NCI-H69 (cell line): ENCODE measurements at regions not wholly inside any gene's neighbourhood (a gene's known extent, or its start where the extent isn't known, plus 50 kb on each side); places are given as distances from the start of the nearest gene placed in this dataset.
A peak's percentile ranks its signal among the peaks of the same experiment; 100 is the strongest.

Experiments
- DNase-seq: peaks from one replicate; lab custom pipeline; 2025; lab: John Stamatoyannopoulos, UW

DNA sequence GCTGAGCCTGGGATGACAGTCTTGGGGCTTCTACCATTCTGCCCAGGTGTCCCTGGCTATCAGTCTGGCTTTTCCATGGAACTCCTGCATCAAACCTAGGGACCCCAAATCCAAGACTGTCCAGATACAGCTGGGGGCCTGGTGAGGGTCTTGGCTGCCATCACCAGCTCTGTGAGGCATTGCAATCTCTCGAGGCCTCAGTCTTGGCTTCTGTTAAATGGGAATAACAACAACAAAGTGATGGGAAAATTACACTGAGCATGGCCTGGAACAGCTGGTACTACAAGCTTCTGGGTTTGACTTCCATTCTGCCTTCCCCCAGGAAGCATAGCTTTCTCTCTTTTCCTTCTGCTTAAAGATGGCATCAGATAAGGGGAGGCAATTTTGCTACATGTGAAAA, 50.0 kb upstream of the LCTL start:
- no peak for DNase-seq

DNA sequence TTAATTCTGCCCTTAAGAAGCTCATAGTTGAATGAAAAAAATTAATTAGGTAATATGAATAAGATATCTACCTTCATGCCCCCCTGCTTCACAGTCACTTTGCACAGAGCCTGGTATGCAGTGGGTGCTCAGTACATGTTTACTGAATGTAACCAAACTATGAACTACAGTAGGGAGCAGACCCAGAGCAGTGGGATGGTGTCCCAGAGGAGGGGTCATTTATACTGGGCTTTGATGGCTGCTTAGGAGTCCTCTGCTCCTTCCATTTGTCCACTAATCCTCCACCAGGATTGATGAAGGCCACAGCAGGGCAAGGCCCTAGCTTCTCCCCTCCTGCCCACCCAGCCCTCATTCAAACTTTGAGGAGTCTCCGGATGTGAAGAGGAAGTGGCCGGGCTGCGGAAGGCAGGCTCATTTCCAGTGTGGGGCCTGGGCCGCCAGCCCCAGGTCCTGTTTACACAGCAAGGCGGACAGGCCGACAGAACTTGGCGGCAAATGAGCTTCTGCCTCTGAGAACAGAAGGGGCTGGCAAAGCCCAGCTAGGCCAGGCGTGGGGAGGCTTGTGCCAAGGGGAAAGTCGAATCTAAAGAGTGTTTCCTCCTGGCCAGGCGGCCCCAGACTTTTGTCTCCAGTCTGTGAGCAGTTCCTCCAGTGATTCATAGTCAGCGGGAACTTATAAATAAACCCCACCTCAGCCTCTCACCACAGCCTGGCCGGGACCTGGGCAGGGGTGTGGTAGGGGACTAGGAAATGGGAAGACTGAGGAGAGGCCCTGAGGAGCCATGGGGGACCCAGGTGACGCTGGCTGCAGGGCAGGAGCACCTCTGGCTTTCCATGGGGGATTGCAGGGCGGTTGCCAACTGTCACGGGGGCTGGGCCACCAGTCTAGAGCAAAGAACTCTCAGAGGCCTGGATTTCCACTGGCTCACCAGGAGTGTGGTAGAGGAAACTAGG, 51.6 kb upstream of the LCTL start:
- DNase-seq, result peak; percentile 40

DNA sequence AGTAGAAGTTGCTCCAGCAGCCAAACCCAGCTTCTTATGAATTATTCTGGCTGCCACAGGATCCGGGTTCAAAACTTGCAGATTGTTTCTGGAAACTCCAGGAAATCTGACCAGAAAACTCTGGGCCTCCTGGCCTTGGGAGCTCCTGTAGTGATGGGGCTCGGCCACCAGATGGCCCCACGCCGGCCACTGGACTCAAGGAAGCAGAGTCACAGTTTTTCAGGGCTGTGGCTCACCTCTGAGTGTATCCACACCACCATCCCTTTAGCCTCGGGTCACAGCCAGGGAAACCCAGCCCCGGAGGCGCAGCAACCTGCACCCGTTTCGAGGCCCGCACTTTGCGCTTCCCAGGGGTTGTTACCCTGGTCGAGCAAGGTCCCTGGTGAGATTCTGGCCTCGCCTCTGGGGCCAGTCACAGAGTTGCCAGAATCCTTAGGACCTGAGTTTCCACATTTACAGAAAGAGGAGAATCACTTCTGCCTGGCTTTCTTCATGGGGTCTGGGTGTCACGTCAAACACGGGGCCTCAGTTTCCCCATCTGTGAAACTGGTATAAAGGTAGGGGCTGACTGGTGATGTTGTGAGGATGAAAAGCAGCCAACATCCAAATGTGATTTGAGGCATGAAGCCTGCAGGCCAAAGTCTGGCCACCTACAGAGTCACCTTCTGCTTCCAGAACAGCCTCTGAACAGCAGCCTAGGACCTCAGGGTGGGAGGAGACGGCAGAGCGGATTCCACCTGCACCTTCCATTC, 53.5 kb upstream of the LCTL start:
- DNase-seq, result peak; percentile 78

DNA sequence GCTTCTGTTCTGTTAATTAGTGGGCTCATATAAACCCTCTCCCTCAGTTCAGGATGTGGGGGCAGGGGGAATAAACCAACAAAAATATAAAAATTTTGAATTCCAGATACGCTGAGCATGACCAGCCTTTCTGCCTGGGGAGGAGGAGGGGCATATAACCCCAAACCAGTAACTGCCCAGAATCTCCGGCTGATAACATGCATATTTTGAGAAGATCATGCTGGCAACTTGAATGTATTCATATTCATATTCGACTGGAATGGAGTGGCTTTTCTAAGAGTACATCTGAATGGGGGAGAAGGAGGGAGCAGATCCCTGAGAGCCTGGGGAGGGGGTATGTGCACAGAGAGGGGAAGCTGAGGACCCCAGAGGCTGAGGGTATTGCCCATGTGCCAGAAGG, 54.5 kb upstream of the LCTL start:
- DNase-seq, result no peak

DNA sequence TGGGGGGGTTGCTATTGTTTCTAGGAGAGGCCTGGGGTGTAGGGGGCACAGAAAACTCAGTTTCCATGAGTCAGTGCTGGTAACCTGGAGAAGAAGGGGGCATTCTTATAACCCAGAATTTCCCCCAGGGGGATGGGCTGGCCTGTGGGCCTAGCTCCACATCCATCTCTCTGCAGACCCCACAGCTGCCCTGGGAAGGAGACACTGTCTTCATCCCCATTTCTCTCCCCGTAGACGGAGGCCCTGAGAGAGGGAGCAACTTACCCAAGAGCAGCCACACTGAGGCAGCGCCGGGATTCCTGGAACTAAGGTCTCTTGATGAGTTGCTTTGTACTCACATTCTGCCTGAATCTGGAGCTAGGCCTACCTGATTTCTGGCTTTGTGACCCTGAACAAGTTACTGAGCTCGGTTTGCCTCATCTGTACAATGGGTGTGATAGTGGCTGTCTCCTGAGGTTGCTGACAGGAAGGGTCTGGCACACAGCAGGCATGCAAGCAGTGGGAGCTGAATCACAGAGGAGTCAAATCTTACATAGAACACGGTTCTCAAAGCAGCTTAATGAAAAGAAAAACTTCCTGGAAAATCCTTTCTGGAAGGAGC, 55.0 kb upstream of the LCTL start:
- DNase-seq, result no peak

DNA sequence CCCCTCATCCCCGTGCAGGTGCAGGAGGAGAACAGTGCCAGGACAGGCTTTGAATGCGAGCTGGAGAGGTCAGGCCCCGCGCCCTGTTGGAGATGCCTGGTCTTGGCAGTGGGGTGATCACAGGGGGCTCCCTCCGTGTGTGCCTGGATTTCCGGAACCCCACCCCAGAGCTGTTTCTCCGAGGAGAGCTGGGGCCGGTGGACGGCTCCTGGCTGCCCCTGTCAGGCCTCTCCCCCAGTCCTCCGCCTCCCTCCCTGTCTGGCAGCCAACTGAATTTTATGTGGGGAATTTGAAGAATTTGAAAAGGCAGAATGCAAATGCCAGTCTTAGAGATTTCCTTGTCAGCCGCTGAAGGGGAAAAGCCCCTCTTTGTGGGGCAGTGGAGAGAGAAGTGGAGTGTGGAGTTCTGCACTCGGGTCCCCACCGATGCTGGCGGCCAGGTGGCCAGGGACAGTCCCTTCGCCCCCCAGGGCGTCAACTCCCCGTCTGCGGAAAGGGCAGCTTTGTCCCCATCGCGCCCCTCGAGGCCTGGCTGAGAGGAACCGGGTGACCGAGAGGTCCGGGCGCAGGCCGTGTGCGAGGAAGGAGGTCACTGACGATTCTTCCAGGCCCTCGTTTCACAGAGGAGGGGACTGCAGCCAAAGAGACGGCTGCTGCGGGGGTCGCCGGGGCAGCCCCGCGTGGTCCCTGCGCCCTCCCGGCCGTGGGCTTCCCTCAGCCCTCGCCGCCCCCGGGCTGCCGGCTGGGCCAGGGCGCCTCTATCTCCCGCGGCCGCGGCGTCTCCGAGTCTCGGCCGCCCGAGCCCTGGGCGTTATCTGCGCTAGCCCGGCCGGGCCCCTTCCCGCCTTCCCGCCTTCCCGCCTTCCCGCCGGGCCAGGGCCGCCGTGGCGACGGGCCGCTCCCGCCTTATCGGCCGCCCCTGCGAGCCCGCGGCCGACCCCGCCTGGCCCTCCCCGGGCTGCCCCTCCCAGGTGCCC, 56.0 kb upstream of the LCTL start:
- peak; percentile 40 for DNase-seq

DNA sequence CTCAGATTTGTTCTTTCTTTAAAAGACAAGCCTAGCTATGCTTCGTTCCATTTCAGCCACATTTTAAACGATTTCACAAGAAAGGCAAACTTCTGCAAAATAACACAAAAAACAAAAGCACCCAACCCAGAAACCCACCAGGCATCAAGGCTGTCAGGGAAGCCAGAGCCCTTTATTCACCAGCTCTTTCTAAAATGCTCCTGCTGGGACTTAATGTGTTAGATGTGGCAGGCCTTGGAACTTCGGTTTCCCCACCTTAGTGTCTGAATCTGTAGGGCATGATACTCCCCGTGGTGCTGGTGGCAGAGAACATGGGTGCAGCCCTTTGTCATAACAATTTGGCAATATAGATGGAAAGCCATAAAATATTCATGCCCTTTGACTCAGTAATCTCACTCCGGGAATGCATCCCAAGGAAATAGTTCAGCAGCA, 56.8 kb upstream of the LCTL start:
- peak; percentile 21 for DNase-seq

DNA sequence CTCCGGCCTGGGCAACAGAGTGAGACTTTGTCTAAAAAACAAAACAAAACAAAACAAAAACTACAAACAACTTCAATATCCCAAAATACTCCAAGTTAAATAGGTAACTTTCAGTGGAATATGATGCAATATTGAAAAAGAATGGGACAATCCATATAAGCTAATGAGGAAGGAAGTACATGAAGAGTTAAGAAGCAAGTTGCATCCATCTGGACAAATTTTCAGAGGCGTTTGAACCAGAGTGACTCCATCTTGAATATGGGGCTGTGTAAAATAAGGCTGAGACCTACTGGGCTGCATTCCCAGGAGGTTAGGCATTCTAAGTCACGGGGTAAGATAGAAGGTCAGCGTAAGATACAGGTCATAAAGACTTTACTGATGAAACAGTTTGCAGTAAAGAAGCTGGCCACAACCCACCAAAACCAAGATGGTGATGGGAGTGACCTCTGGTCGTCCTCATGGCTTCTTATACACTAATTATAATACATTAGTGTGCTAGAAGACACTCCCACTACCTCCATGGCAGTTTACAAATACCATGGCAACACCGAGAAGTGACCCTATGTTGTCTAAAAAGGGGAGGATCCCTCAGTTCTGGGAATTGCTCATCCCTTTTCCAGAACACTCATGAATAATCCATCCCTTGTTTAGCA, 58.1 kb upstream of the LCTL start:
- no peak for DNase-seq

DNA sequence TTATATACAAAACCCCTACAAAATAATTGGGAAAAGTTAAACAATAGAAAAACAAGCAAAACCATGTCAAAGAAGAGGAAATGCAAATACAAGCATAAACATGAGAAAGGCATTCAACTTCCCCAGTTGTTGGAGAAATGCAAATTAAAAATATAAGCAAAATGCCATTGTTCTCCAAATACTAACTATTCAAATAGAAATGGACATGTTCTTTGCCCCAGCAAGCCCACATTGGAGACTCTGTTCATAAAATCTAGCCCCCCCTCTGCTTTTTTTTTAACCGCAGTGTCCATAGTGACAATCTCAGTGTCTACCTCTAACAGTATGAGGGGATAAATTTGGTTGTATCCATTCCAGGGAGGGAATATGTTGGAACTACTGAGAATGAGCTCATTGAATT, 59.7 kb upstream of the LCTL start:
- DNase-seq, result no peak

DNA sequence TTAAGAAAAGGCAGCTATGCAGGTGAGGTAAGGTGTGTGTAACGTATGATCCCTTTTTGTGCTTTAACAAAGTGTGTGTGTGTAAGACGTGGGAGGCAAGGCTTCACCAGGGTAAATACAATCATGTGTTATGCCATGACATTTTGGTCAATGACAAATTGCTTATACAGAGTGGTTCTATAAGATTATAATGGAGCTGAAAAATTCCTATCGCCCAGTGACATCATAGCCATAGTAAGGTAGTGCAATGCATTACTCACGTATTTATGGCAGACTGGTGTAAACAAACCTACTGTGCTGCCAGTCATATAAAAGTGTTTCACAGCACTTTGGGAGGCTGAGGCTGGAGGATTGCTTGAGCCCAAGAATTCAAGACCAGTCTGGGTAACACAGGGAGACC, 60.2 kb upstream of the LCTL start:
- no peak for DNase-seq

DNA sequence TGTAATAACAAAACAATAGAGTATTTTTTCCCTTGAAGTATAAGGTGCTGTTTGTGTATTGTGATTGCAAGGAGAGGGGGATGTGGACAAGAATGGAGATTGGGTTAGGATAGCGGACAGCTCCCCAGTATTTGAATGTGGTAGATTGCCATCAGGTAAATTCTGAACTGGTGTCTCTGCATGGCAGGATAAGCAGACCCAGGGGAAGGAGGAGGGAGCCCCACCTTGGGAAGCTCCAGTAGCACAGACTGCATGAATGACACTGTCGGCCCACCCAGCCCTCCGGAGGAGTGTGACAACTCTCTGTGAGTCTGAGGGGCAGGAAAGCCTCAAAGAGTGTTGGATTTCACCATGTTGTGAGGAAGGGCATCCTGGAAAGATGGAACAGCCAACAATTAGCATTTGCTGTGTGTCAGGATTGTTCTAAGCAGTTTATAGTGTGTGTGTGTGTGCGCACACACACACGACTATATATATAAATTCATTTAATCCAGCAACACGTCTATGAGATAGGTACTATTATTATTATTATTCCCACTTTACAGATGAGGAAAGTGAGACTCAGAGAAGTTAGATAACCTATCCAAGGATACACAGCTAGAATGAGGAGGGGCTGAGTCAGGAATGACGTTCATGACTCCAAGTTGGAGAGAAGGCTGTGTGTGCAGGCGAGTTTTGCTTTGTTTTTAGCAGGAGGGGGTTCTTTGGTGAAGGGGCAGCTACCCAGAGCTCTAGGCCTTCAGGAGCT, 63.4 kb upstream of the LCTL start:
- no peak for DNase-seq

DNA sequence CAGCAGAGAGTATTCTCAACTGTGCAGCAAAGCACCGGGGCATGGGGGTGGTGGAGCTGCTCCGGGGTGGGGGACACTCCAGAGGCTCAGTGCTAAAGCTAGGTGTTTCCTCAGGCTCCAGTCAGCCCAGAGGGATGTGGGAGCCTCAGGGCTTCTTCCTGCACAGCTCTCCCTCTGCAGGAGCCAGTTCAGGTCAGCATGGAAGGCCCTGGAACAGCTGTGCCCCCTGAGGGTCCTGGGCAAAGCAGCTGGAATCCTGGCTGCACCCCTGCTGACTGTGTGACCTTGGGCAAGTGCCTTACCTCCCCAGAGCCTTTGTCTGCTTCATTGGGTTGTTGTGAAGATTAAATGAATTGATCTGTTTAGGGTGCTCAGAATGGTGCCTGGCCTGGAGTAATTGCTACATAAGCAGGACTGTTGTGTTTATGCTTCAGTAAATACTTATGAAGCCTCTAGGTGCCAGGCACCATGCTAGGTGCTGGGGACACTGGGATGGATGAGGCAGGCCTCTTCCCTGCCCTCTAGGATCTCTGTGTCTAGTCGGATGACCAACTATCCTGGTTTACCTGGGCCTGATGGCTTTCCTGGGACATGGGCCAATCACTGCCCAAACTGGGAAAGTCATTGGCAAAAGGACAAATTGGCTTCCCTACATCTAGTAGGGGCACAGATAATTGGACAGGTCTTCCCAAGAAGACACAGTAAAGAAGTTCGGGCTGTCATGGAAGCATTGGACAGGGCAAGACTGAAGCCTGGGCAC, 64.2 kb upstream of the LCTL start:
- DNase-seq, result peak; percentile 76

DNA sequence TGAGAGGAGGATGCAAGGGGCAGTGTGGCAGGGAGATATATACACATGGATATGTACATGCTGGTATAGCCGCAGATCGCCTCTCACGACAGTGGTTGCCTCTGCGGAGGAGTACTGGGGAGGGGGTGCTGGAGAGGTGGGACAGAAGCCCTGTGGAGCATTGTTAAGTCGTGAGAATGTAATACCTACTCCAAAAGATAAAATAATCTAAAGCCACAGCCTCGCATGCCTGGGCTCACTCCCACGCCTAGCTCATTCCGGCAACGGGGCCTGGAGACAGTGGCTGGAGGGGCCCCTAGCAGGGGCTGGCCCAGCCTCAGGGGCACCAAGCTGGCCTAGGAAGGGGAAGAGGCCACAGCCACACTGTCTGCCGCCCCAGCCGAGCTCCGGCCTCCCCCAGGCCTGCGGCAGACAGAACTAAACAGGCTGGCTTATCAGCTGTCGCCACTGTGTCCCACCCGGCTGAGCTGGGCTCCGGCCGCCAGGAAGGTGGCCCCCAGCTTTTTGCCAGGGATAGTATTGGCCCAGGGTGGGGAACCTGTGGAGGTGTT, 65.1 kb upstream of the LCTL start:
- no peak for DNase-seq

DNA sequence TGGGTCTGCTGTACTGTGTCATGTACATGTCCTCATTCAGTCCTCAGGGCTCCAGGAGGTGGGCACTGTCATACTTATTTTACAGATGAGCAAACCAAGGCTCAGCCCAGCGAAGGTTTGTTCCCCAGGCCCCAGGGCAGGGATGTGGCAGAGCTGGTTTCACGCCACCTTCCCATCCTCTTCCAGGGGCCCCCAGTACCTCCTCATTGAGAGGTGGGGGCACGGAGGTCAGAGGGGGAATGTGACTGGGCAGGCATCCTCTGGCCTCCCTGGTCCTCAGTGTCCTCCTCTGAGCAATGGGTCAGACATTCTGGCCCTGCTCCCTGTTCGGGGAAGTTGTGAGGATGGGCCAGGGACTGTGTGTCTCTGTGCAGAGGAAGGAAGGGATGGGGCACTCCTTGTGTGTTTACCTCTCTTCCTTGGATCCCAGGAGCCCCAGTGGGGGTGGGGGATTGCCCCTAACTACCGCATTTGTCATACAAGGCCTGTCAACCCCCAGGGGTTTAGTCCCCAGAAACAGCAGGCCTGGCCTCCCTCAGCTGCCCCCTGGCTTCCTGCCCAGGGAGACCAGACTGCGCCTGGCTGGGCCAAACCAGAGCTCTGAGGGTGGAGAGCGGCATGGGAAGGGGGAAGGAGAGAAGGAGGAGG, 65.9 kb upstream of the LCTL start:
- DNase-seq, result peak; percentile 70

DNA sequence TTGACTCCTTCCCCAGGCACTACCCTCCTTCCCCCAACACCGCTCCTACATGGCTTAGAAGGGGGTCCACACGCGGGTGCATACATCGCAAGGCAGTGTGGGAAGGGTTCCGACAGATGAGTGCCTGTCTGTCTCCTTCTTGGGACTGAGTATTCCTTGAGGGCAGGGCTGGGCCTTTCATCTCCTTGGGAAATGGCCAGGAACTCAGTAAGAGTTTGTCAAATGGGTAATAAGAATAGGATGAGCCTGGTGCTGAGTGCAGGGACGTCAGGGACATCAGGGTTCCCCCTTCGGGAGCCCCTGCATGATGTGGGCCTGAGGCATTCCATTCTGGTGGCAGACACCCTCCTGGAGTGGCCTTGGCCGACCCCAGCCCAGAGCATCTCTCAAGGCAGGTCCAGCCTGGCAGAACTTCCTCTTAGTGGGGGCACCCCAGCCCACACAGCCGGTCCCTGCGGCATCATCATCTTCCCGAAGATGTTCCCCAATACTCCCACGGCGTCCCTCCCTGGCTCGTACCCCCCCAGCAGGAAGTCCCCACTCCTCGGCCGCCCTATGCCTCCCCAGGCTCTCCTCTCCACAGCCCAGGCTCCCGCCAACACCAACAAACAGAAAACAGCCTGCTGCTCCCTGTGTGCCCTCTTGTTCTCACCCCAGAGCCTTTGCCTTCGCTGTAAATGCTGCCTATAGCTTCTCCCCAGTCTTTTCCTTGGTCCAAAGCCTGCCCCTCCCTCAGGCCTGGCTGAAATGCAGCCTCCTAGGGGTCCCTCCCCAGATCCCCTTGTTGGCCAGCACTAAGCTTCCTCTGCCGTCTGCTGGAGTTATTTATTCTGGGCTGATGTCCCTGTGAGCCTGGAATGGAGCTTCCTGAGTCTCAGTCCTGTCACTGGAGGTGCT, 67.5 kb upstream of the LCTL start:
- DNase-seq, result no peak

DNA sequence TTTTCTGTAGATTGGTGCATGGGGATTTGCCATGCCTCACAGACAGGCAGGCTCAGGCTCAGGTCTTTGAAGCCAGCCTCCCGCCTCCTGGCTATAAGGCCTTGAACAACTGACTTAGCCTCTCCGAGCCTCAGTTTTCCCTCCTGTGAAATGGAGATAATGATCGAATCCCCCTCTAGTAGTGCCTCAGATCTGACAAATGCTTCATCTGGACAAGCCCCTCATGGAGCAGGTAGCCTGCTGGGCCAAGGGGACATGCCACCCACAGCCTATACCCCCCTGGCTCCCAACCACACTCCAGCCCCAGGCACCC, 68.1 kb upstream of the LCTL start:
- no peak for DNase-seq

DNA sequence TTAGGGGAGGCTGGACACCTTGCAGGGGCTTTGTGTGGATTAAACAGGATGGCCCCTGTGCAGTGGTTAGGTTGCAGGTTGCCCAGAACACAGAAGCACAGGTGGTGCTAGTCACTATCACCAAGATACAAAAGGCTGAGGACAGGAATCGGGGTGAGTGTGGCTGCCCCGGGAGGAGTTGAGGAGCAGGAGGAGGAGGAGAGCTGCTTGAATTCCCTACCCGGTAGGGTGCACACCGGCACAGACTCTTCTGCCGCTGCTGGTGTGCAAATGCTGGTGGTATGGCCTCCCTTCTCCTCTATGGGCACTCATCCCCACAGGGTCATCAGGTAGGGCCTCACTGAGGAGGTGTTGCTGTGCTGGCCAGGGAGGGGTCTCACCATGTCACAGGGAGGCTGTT, 67.5 kb upstream of the SMAD6 start:
- DNase-seq, result no peak

DNA sequence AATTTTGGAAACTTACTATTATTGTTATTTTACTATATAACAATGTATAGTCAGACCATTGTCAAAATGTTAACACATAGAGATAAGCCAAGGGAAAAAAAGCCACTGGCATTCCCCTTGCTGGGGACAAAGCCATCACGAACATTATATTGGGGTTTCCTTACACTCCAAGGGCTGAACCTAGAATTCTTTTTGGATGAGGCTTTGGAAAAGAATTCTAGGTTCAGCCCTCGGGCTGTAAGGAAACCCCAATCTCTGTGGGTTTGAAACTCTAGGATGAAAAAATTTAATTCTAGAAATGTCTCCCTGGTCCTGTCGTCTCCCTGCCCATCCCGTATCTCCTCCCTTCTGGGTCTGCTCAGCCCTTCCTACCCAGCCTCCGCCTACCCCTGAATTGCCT, 67.0 kb upstream of the SMAD6 start:
- DNase-seq, result no peak
